NCI-H1436 treated with DMSO at 0.1 percent for 48 hours (cell line): ENCODE measurements at regions not wholly inside any gene's neighbourhood (a gene's known extent, or its start where the extent isn't known, plus 50 kb on each side); places are given as distances from the start of the nearest gene placed in this dataset.

Source experiments
- DNase-seq: peaks from one replicate; lab custom pipeline; 2025; lab: John Stamatoyannopoulos, UW

DNA sequence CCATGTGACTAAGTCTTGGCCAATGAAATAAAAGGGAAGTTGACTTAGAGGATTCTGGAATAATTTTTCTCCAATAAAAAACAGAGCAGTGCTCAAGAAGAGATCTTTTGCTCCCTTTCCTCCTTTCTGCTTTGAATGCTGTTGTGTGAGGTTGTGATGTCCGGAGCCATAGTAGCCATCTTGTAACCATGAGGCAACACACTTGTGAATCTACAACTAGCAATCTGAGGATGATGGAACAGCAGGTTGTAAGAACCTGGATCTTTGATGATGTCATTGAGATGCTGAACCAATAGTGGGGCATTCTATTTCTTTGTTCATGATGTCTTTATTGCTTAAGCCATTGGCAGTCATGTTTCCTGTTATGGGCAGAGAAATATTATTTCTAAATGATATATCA lies 230.0 kb upstream of the SRRM4 start:
- no peak for DNase-seq

GRCh38 chr12:118760623-118761022 lies 220.7 kb upstream of the SRRM4 start:
- DNase-seq: no peak

DNA sequence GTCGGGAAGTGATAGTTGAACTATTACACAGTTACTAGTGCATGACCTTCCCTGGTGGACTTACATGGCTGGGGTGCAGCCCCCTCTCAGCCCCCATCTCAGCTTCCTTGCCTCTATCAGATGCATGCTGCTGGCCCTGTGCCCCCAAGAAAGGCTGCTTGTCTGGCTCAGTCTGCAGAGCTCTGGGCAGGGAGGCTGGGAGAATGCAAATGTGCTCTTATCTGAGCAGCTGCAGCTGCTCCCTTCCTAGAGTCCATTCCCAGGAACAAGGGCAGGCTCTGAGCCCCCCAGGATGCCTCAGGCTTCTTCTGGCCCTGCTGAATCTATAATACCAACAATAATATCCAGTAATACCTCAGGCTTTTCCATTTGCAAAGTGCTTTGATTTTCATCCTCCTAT lies 218.1 kb upstream of the SRRM4 start:
- no peak for DNase-seq

DNA sequence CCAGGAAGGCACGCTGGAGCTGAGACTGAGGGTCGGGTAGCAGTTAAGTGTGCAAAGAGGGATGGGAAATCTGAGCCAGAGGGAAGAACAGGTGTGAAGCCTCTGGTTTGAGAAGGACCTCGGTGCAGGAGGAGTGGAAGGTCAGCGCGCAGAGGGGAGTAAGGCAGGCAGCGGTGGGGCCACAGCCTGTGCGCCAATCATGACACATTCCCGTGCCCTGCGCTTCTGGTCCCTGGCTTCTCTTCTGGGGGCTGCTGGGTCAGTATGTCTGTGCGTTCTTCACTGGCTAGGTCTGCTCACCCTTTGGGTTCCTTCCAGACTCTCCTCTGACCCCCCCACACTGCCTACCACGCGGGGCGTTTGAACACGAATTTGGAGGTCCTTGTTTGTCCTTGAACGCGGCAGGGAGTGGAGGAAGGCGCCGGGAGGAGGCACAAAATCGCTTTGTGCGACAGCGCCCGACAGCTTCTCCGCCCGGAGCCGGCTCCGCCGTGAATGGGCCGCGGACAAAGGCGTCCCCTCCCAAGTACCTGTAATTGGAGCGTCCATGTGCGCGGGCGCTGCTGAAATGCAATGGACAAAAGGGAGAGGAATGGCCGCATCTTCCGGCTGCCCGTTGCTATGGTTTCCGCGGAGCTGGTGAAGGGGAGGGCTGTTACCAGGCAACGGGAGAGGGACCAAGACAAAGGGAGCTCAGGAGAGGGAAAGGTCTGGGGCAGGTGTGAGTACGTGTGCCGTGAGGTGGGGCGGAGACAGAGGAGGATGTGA lies 207.2 kb upstream of the SRRM4 start:
- DNase-seq: peak; percentile 70

DNA sequence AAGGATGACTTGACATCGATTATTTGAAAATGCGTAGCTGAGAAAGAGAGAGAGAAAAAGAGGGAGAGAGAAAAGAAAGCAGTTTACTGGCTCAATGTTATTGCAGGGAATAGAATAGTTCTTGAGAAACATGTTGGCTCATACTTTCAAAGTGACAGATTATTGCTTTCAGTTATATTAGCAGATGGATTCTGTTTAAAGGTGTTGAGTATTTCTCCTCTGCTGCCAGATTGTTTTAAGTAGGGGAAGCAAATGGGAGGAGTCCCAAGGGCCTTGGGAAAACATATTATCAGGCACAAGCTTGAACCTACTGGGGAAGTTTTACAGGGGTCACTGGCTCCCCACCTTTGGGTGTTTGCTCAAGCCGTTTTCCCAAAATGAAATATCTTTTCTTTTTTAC lies 203.8 kb upstream of the SRRM4 start:
- DNase-seq: no peak

DNA sequence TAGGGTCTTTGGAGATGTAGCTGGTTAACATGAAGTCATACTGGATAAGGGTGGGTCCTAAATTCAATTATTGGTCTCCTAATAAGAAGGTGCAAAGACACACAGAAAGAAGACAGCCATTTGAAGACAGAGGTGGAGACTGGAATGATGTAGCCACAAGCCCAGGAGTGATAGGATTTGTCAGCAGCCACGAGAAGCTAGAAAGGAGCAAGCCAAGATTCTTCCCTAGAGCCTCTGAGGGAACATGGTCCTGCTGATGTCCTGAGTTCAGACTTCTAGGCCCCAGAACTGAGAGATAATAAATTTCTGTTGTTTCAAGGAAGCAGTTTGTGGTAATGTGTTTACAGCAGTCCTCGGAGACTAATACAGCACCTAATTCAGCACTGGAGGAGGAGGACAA lies 203.3 kb upstream of the SRRM4 start:
- no peak for DNase-seq

- DNase-seq: no peak
Measured at GRCh38 chr12:118780939-118781338, 200.4 kb upstream of the SRRM4 start.

DNA sequence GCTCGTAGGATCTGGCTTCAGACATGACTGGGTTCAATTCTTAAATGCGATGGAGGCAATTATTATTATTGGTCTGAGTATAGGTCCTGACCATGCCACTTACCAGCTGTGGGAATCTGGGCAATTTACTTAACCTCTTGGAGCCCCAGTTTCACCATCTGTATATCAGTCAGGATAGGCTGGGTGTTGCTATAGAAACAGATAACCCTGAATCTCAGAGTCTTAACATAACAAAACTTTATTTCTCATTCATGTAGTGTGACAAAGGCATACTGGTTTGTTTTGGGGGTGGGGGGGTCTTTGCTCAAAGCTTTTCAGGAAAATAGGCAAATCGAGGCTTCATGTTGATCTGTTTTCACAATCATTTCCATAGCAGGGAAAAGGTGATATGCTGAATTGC lies 199.6 kb upstream of the SRRM4 start:
- DNase-seq: no peak

GRCh38 chr12:118783703-118784102 lies 197.6 kb upstream of the SRRM4 start:
- no peak for DNase-seq

- no peak for DNase-seq
Measured at GRCh38 chr12:118790578-118790977, 190.8 kb upstream of the SRRM4 start.

DNA sequence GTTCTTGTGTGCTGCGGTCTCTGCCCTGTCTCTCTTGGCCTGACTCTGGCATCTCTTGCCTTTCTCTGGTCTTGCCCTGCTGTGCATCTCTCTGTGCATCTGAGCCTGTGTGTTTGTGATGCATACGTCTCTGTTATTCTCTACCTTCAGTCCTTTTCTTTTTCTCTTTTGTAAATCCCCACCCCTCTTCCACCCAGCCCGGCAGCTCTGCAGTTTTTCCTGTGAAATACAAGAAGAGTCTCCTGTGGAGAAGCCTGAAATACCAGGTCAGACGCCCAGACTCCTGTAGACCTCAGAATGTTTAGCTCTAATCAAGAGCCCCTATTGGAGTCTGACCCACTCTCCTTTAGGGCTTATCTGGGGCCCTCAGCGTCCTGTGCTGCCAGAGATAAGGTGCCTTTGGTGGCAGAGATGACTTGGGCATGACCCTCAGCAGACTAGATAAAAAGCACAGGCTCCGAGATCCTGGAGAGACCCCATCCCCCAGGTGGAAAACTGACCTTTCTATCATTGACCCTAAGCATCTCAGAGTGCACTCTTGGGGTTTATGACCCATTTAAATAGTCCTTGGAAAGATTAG lies 167.5 kb upstream of the SRRM4 start:
- DNase-seq: no peak

- DNase-seq: no peak
Measured at GRCh38 chr12:118816296-118816695, 165.0 kb upstream of the SRRM4 start.

DNA sequence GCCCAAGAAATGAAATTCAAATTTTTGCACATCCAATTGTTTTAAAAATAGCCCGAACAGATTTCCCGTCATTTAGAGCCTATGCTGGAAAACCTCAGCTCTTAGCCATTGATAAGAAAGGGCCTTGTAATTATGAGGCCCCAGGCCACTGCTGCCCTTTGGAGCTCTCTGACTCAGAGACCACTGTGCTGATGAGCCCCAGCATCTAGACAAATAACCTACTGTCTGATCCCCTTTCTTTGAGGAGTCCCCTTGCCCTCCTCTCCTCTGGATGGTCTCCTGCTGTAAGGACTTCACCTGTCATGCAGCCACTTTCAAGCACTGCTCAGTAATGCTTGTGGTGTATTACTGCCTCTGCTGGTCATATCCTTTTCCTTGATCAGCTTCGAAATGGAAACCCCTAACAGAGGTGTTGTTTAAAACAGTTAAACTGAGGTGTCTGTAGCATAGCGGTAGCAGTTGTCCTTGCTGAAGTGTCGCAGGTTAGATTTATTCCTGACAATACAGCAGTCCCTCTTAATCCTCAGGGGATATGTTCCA lies 159.9 kb upstream of the SRRM4 start:
- DNase-seq: no peak

- no peak for DNase-seq
Measured at GRCh38 chr12:118822512-118822911, 158.8 kb upstream of the SRRM4 start.

GRCh38 chr12:118827047-118827446 lies 154.3 kb upstream of the SRRM4 start:
- no peak for DNase-seq

GRCh38 chr12:118827606-118828005 lies 153.7 kb upstream of the SRRM4 start:
- DNase-seq: no peak

- DNase-seq: no peak
Measured at GRCh38 chr12:118830296-118830695, 151.0 kb upstream of the SRRM4 start.

- no peak for DNase-seq
Measured at GRCh38 chr12:118835926-118836325, 145.4 kb upstream of the SRRM4 start.

GRCh38 chr12:118840399-118840798 lies 140.9 kb upstream of the SRRM4 start:
- DNase-seq: no peak

DNA sequence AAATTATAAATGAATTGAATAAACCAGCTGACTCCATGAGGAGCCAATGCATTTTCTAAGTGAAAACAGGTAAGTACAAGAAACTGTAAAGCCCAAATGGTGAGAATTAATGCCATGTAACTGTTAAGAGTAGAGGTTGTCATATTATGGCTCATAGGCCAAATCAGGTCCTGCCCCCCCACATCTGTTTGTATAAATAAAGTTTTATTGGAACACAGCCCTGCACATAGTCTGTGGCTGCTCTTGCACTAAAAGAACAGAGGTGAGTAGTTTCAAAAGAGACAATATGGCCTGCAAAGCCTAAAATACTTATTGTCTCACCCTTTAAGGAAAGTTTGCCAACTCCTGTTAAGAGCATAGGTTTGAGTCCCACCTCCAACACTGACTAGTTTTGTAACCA lies 140.5 kb upstream of the SRRM4 start:
- no peak for DNase-seq

GRCh38 chr12:118841588-118841987 lies 139.8 kb upstream of the SRRM4 start:
- DNase-seq: no peak

DNA sequence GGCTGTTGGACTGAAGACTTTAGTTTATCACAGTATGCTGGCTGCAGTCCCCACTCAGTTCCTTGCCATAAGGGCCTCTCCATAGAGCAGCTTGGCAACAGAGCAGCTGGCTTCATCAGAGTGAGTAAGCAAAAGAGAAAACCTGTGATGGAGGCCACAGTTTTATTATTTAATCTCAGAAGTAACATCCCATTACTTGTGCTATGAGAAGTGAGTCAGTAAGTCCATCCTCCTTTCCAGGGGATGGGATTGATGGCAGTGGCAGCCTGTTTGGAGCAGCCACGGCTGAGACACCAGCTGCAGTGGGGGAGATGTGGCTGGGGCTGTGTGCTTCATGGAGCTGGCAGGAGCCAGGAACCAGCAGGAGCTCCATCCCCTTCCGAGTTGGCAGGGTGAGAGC lies 138.5 kb upstream of the SRRM4 start:
- no peak for DNase-seq

DNA sequence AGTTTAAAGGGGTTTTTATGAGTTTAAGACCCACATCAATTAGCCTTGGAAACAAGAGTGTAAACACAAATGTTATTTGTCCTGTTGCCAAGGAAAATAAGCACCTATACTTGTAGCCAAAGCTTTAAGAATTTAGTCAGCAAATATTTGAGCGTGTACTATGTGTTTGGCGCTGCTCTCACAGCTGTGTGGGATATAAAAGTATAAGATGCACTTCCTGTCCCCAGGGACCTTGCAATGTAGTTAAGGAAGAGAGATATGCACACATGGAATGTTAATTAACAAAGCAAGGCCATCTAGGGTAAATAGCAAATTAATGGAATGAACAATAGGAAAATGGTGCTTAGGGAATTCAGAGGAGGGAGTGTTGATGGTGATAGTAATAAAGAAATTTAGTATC lies 134.9 kb upstream of the SRRM4 start:
- no peak for DNase-seq
